ENCODE measurements at regions not wholly inside any gene's neighbourhood (a gene's known extent, or its start where the extent isn't known, plus 50 kb on each side); places are given as distances from the start of the nearest gene placed in this dataset.

GRCh38 chr14:30385925-30386324 lies 173.0 kb upstream of the G2E3 start:
- Histone ChIP-seq H3K4me1 (peaks cover 0 to 7% (median 0%) of the 10 kb centered on the region in 3 donors), H3K27ac (no peak overlapping the region)
- 80 to 83% methylated on average over 1 of the region's 1 CpG for WGBS, 2 donors (ENCODE audit: low coverage in 1 of 2)

GRCh38 chr14:30387871-30388270 lies 171.1 kb upstream of the G2E3 start:
- no peak overlapping the region for H3K4me3 ChIP-seq
- ATAC-seq = no peak
- no peak overlapping the region for H3K27ac ChIP-seq

More at GRCh38 chr14:30385925-30386324, 173.0 kb upstream of the G2E3 start:
- Histone ChIP-seq H3K36me3 (no peaks in the 10 kb centered on the region), H3K9me3 (no peaks in the 10 kb centered on the region), H3K27me3 (no peaks in the 10 kb centered on the region), H3K4me3 (no peak overlapping the region)
- no peak for ATAC-seq
- TF ChIP-seq EP300 (IDR thresholded peaks at IDR 0.05) = no peak
- TF ChIP-seq POLR2A (IDR thresholded peaks at IDR 0.05) = no peak
- no peak for TF ChIP-seq CTCF (IDR thresholded peaks at IDR 0.05)
- no peak for TF ChIP-seq POLR2AphosphoS5 (IDR thresholded peaks at IDR 0.05)

DNA sequence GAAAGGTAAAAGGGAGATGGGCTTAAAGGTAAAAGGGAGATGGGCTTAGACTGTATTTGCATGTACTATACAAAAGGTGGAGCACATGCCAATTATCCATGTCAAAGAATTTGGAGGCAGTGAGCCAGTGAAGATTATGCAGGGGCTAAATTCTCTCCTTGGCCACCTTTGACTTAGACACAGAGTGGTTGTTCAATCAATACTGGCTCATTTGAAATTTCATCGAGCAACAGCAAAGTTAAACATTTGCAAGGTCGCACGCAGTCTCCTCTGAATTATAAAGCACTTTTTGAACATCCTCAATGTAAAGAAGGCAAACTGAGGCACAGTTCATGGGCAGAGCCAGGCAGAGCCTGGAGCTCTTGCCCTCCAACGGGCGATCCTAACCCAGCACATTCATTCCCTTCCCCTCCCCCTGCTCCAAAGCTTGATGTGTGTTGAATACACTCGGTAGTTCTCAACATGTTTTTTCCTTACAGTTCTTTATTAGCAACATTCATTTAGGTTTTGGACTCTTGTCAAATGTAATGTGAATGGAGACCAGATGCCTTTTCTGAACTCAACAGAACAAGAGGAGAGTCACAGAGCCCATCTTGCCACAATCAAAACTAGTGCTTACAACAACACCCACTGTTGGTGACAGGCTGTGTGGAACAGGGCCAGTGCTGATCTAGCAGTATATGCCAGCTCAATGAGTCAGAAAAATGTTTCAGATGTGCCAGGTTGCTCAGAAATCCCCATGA lies 169.7 kb upstream of the G2E3 start:
- Histone ChIP-seq H3K36me3 (no peaks in the 10 kb centered on the region), H3K4me3 (no peak overlapping the region), H3K9me3 (no peaks in the 10 kb centered on the region), H3K27me3 (no peaks in the 10 kb centered on the region), H3K27ac (no peak overlapping the region), H3K4me1 (peaks cover 0 to 7% (median 0%) of the 10 kb centered on the region in 3 donors)
- WGBS, 2 donors (ENCODE audit: low coverage in 1 of 2) = 66 to 73% methylated on average over 6 of the region's 6 CpGs
- ATAC-seq = no peak
- TF ChIP-seq POLR2A (IDR thresholded peaks at IDR 0.05) (no peak), POLR2AphosphoS5 (IDR thresholded peaks at IDR 0.05) (peak; percentile 44)

More at GRCh38 chr14:30387871-30388270, 171.1 kb upstream of the G2E3 start:
- H3K9me3 ChIP-seq = no peaks in the 10 kb centered on the region
- H3K27me3 ChIP-seq = no peaks in the 10 kb centered on the region
- no peaks in the 10 kb centered on the region for H3K36me3 ChIP-seq
- TF ChIP-seq CTCF (IDR thresholded peaks at IDR 0.05) = no peak
- no peak for TF ChIP-seq POLR2AphosphoS5 (IDR thresholded peaks at IDR 0.05)
- TF ChIP-seq POLR2A (IDR thresholded peaks at IDR 0.05) = no peak
- TF ChIP-seq EP300 (IDR thresholded peaks at IDR 0.05) = no peak
- WGBS, 2 donors (ENCODE audit: low coverage in 1 of 2) = 76 to 100% methylated on average over 2 to 3 of the region's 3 CpGs
- H3K4me1 ChIP-seq = peaks cover 0 to 7% (median 0%) of the 10 kb centered on the region in 3 donors

DNA sequence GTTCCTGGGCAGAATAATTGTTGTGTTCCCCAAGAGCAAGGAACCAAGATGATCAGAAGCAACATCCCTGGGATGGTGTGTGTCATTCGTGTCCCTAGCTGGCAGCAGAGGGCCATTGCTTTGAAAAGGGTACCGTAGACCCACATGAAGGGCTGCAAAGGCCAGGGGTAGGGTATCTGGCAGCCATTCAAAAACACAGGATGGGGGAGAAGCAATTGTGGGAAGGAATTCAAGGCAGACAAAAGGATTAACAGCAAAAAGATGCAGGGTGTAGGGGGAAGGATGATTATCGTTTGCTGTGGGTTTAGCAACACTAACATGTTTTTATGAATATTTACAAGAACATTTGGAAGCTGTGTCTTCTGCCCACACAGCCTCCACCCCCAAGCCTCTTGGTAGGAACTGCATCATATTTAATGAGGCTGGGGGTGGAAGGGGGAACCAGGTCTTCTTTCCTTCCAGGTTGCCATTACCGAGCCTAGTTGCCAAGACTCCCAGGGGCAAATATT lies 169.0 kb upstream of the G2E3 start:
- H3K27ac ChIP-seq = no peak overlapping the region
- peaks cover 0 to 7% (median 0%) of the 10 kb centered on the region in 3 donors for H3K4me1 ChIP-seq
- TF ChIP-seq POLR2AphosphoS5 (IDR thresholded peaks at IDR 0.05) = no peak
- no peak for TF ChIP-seq POLR2A (IDR thresholded peaks at IDR 0.05)
- no peak for TF ChIP-seq EP300 (IDR thresholded peaks at IDR 0.05)
- no peak for TF ChIP-seq CTCF (IDR thresholded peaks at IDR 0.05)
- H3K27me3 ChIP-seq = no peaks in the 10 kb centered on the region
- no peaks in the 10 kb centered on the region for H3K36me3 ChIP-seq
- no peak for ATAC-seq
- 50 to 77% methylated on average over 1 to 2 of the region's 4 CpGs for WGBS, 2 donors (ENCODE audit: low coverage in 1 of 2)
- no peaks in the 10 kb centered on the region for H3K9me3 ChIP-seq
- H3K4me3 ChIP-seq = no peak overlapping the region

DNA sequence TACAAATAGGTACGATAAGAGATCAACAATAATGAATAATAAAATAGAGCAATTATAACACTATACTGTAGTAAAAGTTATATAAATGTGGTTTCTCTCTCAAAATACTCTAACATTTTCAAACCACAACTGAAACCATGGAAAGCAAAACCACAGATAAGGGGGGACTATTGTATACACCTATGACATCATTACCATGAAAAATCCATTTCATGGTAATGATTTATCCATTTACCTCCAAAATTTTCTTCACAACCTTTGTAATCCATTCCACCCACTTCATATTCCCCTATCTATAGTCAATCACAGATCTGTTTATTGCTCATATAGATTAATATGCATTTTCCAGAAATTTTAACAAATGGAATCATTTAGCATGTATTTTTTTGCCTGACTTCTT lies 163.9 kb upstream of the G2E3 start:
- ATAC-seq = no peak
- 69 to 100% methylated on average over 1 of the region's 1 CpG for WGBS, 2 donors (ENCODE audit: low coverage in 1 of 2)
- Histone ChIP-seq H3K27ac (no peak overlapping the region), H3K27me3 (no peaks in the 10 kb centered on the region), H3K4me3 (no peak overlapping the region), H3K36me3 (no peaks in the 10 kb centered on the region), H3K9me3 (no peaks in the 10 kb centered on the region), H3K4me1 (peaks cover 0 to under 1% (median 0%) of the 10 kb centered on the region in 3 donors)
- TF ChIP-seq POLR2A (IDR thresholded peaks at IDR 0.05) (no peak), EP300 (IDR thresholded peaks at IDR 0.05) (no peak), CTCF (IDR thresholded peaks at IDR 0.05) (no peak), POLR2AphosphoS5 (IDR thresholded peaks at IDR 0.05) (no peak)

All from gastroesophageal sphincter (tissue), 4 donors.